HEK293 (cell line): ENCODE measurements at regions not wholly inside any gene's neighbourhood (a gene's known extent, or its start where the extent isn't known, plus 50 kb on each side); places are given as distances from the start of the nearest gene placed in this dataset.

Source experiments
- CTCF ChIA-PET: fragments of 350-600 bp; formaldehyde crosslinking; extraction: SDS; loops from one replicate; lab custom pipeline; 2021; ENCODE audit warnings: antibody characterized with exemption; lab: Yijun Ruan, JAX
- POLR2A ChIA-PET: fragments of 300-600 bp; formaldehyde crosslinking; extraction: SDS; loops from one replicate; lab custom pipeline; 2020; ENCODE audit warnings: antibody characterized with exemption, inconsistent platforms; lab: Yijun Ruan, JAX
- H3K27ac ChIP-seq: fragments of 200-500 bp; sonication (Bioruptor generic); 2 replicates; pipeline ENCODE4 v1.5.1; 2014; ENCODE audit warnings: low read depth, low read length, control low read depth, inconsistent platforms; ENCODE audit errors: extremely low read depth
- H3K36me3 ChIP-seq, 2 experiments: fragments of 200-500 bp in 1 of 2; sonication (Bioruptor generic) in 1 of 2; 1 replicate in 1 of 2; 2 replicates in 1 of 2; pipeline ENCODE4 v1.5.1; 2014 to 2017; ENCODE audit warnings: inconsistent platforms in 2 of 2, low read length in 2 of 2; ENCODE audit not compliant: control insufficient read depth in 2 of 2, insufficient read depth in 1 of 2
- H3K4me1 ChIP-seq: fragments of 200-500 bp; sonication (Bioruptor generic); 2 replicates; pipeline ENCODE4 v1.5.1; 2014; ENCODE audit warnings: mild to moderate bottlenecking, low read length, inconsistent platforms; ENCODE audit not compliant: control insufficient read depth, insufficient read depth
- H3K4me3 ChIP-seq: 2 replicates; pipeline ENCODE4 v1.5.1; 2011; ENCODE audit warnings: low read depth, mild to moderate bottlenecking, control low read depth, low read length, moderate library complexity
- H3K9me3 ChIP-seq: fragments of 200-500 bp; sonication (Bioruptor generic); 2 replicates; pipeline ENCODE4 v1.5.1; 2014; ENCODE audit warnings: low read depth, low read length, inconsistent platforms; ENCODE audit not compliant: control insufficient read depth, insufficient read depth
- GLI2 ChIP-seq: fragments of 450-650 bp; formaldehyde crosslinking; IDR thresholded peaks from 2 replicates; pipeline ENCODE4; 2017; ENCODE audit warnings: missing biosample characterization, missing genetic modification characterization, low read depth, borderline replicate concordance
- KLF1 ChIP-seq: fragments of 450-650 bp; formaldehyde crosslinking; IDR thresholded peaks from 2 replicates; pipeline ENCODE4 v1.5.1; 2016; ENCODE audit warnings: missing biosample characterization, missing genetic modification characterization
- MZF1 ChIP-seq: fragments of 450-650 bp; formaldehyde crosslinking; IDR thresholded peaks from 2 replicates; pipeline ENCODE4 v1.5.1; 2017; ENCODE audit warnings: missing biosample characterization, missing genetic modification characterization, borderline replicate concordance
- SCRT1 ChIP-seq: fragments of 450-650 bp; formaldehyde crosslinking; IDR thresholded peaks from 2 replicates; pipeline ENCODE4 v1.5.1; 2016; ENCODE audit warnings: missing biosample characterization, missing genetic modification characterization, borderline replicate concordance
- ZBTB48 ChIP-seq: fragments of 450-650 bp; formaldehyde crosslinking; IDR thresholded peaks from 2 replicates; pipeline ENCODE4 v1.5.1; 2016; ENCODE audit warnings: missing biosample characterization, missing genetic modification characterization
- ZNF184 ChIP-seq: fragments of 450-650 bp; IDR thresholded peaks from 2 replicates; pipeline ENCODE4 v1.5.1; 2018; ENCODE audit warnings: missing biosample characterization, mild to moderate bottlenecking, missing genetic modification characterization
- ZNF214 ChIP-seq: fragments of 450-650 bp; formaldehyde crosslinking; IDR thresholded peaks from 2 replicates; pipeline ENCODE4 v1.5.1; 2017; ENCODE audit warnings: missing biosample characterization, mild to moderate bottlenecking, missing genetic modification characterization, borderline replicate concordance
- ZNF221 ChIP-seq: fragments of 450-650 bp; formaldehyde crosslinking; IDR thresholded peaks from 2 replicates; pipeline ENCODE4 v1.5.1; 2017; ENCODE audit warnings: missing biosample characterization, missing genetic modification characterization, borderline replicate concordance
- ZNF423 ChIP-seq: fragments of 450-650 bp; formaldehyde crosslinking; IDR thresholded peaks from 2 replicates; pipeline ENCODE4 v1.5.1; 2016; ENCODE audit warnings: missing biosample characterization, missing genetic modification characterization
- ZNF548 ChIP-seq: fragments of 450-650 bp; formaldehyde crosslinking; IDR thresholded peaks from 2 replicates; pipeline ENCODE4 v1.5.1; 2016; ENCODE audit warnings: missing biosample characterization, missing genetic modification characterization
- ZNF558 ChIP-seq: fragments of 450-650 bp; formaldehyde crosslinking; IDR thresholded peaks from 2 replicates; pipeline ENCODE4 v1.5.1; 2016; ENCODE audit warnings: missing biosample characterization, missing genetic modification characterization
- ZNF677 ChIP-seq: fragments of 450-650 bp; IDR thresholded peaks from 2 replicates; pipeline ENCODE4 v1.5.0; 2018; ENCODE audit warnings: missing biosample characterization, mild to moderate bottlenecking, missing genetic modification characterization, moderate library complexity
- ZNF701 ChIP-seq: fragments of 450-650 bp; formaldehyde crosslinking; IDR thresholded peaks from 2 replicates; pipeline ENCODE4 v1.5.1; 2016; ENCODE audit warnings: missing biosample characterization, missing genetic modification characterization
- ZNF777 ChIP-seq: fragments of 450-650 bp; formaldehyde crosslinking; IDR thresholded peaks from 2 replicates; pipeline ENCODE4 v1.5.1; 2017; ENCODE audit warnings: missing biosample characterization, missing genetic modification characterization, borderline replicate concordance
- ZNF791 ChIP-seq: fragments of 450-650 bp; formaldehyde crosslinking; IDR thresholded peaks from 2 replicates; pipeline ENCODE4 v1.5.1; 2016; ENCODE audit warnings: missing biosample characterization, missing genetic modification characterization
- TF ChIP-seq, protein P1 (sequence below): fragments of 450-650 bp; formaldehyde crosslinking; IDR thresholded peaks from 2 replicates; pipeline ENCODE4 v1.5.1; 2016; ENCODE audit warnings: missing biosample characterization, missing genetic modification characterization
- TF ChIP-seq, protein P2 (sequence below): fragments of 450-650 bp; formaldehyde crosslinking; IDR thresholded peaks from 2 replicates; pipeline ENCODE4 v1.5.1; 2016; ENCODE audit warnings: missing biosample characterization, missing genetic modification characterization
- TF ChIP-seq, protein P3 (sequence below): fragments of 450-650 bp; formaldehyde crosslinking; IDR thresholded peaks from 2 replicates; pipeline ENCODE4 v1.5.1; 2016; ENCODE audit warnings: missing biosample characterization, missing genetic modification characterization, borderline replicate concordance
- TF ChIP-seq, protein P4 (sequence below): fragments of 450-650 bp; formaldehyde crosslinking; IDR thresholded peaks from 2 replicates; pipeline ENCODE4 v1.5.1; 2017; ENCODE audit warnings: missing biosample characterization, missing genetic modification characterization
- TF ChIP-seq, protein P5 (sequence below): fragments of 450-650 bp; formaldehyde crosslinking; IDR thresholded peaks from 2 replicates; pipeline ENCODE4 v1.5.1; 2017; ENCODE audit warnings: missing biosample characterization, missing genetic modification characterization
- TF ChIP-seq, protein P6 (sequence below): fragments of 450-650 bp; formaldehyde crosslinking; IDR thresholded peaks from 2 replicates; pipeline ENCODE4 v1.5.1; 2016; ENCODE audit warnings: missing biosample characterization, missing genetic modification characterization

DNA sequence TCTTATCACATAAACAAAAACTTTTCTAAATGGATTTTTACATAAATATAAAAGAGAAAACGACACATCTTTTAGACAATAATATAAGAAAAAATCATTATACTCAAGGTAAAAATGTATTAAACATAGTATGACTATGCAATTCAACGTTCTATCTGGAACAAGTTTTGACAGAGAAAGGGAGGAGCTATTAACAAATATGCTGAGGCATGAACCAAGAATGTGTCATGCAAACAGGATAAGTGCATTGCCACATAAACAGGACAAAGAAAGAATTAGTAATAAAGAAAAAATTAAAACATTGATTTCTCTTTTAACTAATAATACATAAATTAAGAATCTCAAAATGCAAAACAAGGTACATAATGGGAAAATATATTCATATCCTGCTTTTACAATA is 1353.4 kb upstream of the GJE1 start (continued):
- TF ChIP-seq ZNF214 (tag by site-specific recombination): no peak
- TF ChIP-seq, protein P1, sequence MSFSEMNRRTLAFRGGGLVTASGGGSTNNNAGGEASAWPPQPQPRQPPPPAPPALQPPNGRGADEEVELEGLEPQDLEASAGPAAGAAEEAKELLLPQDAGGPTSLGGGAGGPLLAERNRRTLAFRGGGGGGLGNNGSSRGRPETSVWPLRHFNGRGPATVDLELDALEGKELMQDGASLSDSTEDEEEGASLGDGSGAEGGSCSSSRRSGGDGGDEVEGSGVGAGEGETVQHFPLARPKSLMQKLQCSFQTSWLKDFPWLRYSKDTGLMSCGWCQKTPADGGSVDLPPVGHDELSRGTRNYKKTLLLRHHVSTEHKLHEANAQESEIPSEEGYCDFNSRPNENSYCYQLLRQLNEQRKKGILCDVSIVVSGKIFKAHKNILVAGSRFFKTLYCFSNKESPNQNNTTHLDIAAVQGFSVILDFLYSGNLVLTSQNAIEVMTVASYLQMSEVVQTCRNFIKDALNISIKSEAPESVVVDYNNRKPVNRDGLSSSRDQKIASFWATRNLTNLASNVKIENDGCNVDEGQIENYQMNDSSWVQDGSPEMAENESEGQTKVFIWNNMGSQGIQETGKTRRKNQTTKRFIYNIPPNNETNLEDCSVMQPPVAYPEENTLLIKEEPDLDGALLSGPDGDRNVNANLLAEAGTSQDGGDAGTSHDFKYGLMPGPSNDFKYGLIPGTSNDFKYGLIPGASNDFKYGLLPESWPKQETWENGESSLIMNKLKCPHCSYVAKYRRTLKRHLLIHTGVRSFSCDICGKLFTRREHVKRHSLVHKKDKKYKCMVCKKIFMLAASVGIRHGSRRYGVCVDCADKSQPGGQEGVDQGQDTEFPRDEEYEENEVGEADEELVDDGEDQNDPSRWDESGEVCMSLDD (tag by site-specific recombination): no peak
- TF ChIP-seq ZNF221 (tag by site-specific recombination): no peak
- TF ChIP-seq ZBTB48 (tag by site-specific recombination): no peak
- TF ChIP-seq SCRT1 (tag by site-specific recombination): no peak
- TF ChIP-seq MZF1 (tag by site-specific recombination): no peak

DNA sequence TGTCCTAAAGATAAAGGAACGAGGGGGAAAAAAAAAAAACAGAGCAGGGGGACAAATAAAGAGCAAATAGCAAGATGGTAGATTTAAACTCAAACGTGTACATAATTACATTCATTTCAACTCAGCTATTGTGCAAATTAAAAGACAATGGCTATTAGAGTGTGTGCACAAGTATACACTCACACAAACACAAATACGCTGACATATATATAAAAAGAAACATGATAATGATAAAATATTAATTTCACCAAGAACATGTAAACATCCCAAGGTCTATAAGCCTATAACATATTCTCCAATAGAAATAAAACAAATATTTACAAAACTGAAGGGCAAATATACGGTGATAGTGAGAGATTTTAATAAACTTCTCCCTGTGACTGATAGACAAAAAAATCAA is 1354.9 kb upstream of the GJE1 start:
- H3K27ac ChIP-seq: no peak overlapping the region
- ChIA-PET POLR2A (no interaction called here), CTCF (no interaction called here)
- no peaks in the 10 kb centered on the region for H3K4me1 ChIP-seq
- H3K36me3 ChIP-seq: no peaks in the 10 kb centered on the region
- no peak overlapping the region for H3K4me3 ChIP-seq
- H3K9me3 ChIP-seq: no peaks in the 10 kb centered on the region
- TF ChIP-seq ZNF791: no peak
- no peak for TF ChIP-seq ZNF423 (tag by site-specific recombination)
- TF ChIP-seq, protein P2, sequence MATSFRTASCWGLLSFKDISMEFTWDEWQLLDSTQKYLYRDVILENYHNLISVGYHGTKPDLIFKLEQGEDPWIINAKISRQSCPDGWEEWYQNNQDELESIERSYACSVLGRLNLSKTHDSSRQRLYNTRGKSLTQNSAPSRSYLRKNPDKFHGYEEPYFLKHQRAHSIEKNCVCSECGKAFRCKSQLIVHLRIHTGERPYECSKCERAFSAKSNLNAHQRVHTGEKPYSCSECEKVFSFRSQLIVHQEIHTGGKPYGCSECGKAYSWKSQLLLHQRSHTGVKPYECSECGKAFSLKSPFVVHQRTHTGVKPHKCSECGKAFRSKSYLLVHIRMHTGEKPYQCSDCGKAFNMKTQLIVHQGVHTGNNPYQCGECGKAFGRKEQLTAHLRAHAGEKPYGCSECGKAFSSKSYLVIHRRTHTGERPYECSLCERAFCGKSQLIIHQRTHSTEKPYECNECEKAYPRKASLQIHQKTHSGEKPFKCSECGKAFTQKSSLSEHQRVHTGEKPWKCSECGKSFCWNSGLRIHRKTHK: no peak
- TF ChIP-seq ZNF701 (tag by site-specific recombination): no peak
- TF ChIP-seq, protein P3, sequence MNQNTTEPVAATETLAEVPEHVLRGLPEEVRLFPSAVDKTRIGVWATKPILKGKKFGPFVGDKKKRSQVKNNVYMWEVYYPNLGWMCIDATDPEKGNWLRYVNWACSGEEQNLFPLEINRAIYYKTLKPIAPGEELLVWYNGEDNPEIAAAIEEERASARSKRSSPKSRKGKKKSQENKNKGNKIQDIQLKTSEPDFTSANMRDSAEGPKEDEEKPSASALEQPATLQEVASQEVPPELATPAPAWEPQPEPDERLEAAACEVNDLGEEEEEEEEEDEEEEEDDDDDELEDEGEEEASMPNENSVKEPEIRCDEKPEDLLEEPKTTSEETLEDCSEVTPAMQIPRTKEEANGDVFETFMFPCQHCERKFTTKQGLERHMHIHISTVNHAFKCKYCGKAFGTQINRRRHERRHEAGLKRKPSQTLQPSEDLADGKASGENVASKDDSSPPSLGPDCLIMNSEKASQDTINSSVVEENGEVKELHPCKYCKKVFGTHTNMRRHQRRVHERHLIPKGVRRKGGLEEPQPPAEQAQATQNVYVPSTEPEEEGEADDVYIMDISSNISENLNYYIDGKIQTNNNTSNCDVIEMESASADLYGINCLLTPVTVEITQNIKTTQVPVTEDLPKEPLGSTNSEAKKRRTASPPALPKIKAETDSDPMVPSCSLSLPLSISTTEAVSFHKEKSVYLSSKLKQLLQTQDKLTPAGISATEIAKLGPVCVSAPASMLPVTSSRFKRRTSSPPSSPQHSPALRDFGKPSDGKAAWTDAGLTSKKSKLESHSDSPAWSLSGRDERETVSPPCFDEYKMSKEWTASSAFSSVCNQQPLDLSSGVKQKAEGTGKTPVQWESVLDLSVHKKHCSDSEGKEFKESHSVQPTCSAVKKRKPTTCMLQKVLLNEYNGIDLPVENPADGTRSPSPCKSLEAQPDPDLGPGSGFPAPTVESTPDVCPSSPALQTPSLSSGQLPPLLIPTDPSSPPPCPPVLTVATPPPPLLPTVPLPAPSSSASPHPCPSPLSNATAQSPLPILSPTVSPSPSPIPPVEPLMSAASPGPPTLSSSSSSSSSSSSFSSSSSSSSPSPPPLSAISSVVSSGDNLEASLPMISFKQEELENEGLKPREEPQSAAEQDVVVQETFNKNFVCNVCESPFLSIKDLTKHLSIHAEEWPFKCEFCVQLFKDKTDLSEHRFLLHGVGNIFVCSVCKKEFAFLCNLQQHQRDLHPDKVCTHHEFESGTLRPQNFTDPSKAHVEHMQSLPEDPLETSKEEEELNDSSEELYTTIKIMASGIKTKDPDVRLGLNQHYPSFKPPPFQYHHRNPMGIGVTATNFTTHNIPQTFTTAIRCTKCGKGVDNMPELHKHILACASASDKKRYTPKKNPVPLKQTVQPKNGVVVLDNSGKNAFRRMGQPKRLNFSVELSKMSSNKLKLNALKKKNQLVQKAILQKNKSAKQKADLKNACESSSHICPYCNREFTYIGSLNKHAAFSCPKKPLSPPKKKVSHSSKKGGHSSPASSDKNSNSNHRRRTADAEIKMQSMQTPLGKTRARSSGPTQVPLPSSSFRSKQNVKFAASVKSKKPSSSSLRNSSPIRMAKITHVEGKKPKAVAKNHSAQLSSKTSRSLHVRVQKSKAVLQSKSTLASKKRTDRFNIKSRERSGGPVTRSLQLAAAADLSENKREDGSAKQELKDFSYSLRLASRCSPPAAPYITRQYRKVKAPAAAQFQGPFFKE (tag by site-specific recombination): no peak
- no peak for TF ChIP-seq ZNF548 (tag by site-specific recombination)
- TF ChIP-seq, protein P4, sequence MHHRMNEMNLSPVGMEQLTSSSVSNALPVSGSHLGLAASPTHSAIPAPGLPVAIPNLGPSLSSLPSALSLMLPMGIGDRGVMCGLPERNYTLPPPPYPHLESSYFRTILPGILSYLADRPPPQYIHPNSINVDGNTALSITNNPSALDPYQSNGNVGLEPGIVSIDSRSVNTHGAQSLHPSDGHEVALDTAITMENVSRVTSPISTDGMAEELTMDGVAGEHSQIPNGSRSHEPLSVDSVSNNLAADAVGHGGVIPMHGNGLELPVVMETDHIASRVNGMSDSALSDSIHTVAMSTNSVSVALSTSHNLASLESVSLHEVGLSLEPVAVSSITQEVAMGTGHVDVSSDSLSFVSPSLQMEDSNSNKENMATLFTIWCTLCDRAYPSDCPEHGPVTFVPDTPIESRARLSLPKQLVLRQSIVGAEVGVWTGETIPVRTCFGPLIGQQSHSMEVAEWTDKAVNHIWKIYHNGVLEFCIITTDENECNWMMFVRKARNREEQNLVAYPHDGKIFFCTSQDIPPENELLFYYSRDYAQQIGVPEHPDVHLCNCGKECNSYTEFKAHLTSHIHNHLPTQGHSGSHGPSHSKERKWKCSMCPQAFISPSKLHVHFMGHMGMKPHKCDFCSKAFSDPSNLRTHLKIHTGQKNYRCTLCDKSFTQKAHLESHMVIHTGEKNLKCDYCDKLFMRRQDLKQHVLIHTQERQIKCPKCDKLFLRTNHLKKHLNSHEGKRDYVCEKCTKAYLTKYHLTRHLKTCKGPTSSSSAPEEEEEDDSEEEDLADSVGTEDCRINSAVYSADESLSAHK (tag by site-specific recombination): no peak
- TF ChIP-seq, protein P5, sequence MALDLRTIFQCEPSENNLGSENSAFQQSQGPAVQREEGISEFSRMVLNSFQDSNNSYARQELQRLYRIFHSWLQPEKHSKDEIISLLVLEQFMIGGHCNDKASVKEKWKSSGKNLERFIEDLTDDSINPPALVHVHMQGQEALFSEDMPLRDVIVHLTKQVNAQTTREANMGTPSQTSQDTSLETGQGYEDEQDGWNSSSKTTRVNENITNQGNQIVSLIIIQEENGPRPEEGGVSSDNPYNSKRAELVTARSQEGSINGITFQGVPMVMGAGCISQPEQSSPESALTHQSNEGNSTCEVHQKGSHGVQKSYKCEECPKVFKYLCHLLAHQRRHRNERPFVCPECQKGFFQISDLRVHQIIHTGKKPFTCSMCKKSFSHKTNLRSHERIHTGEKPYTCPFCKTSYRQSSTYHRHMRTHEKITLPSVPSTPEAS (tag by site-specific recombination): no peak
- TF ChIP-seq, protein P6, sequence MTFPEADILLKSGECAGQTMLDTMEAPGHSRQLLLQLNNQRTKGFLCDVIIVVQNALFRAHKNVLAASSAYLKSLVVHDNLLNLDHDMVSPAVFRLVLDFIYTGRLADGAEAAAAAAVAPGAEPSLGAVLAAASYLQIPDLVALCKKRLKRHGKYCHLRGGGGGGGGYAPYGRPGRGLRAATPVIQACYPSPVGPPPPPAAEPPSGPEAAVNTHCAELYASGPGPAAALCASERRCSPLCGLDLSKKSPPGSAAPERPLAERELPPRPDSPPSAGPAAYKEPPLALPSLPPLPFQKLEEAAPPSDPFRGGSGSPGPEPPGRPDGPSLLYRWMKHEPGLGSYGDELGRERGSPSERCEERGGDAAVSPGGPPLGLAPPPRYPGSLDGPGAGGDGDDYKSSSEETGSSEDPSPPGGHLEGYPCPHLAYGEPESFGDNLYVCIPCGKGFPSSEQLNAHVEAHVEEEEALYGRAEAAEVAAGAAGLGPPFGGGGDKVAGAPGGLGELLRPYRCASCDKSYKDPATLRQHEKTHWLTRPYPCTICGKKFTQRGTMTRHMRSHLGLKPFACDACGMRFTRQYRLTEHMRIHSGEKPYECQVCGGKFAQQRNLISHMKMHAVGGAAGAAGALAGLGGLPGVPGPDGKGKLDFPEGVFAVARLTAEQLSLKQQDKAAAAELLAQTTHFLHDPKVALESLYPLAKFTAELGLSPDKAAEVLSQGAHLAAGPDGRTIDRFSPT (tag by site-specific recombination): no peak
- no peak for TF ChIP-seq ZNF777
- TF ChIP-seq ZNF558 (tag by site-specific recombination): no peak
- no peak for TF ChIP-seq ZNF677
- TF ChIP-seq KLF1 (tag by site-specific recombination): no peak
- TF ChIP-seq GLI2 (tag by site-specific recombination): no peak
- TF ChIP-seq ZNF184 (tag by site-specific recombination): no peak
